ENCODE measurements at regions not wholly inside any gene's neighbourhood (a gene's known extent, or its start where the extent isn't known, plus 50 kb on each side); places are given as distances from the start of the nearest gene placed in this dataset.
A peak's percentile ranks its signal among the peaks of the same experiment; 100 is the strongest.
"Not testable (repeated sequence)": the region's sequence is repeated elsewhere in the genome, so short reads cannot be mapped to it uniquely, and the experiment has no call there.

- DNase-seq (ENCODE audit: missing footprints) = no peak
- no peak for ATAC-seq
- intact Hi-C loops (cut with DNase I) = no loop called here
These were observed 242.7 kb downstream of the DEPDC1B start for GRCh38 chr5:60457233-60457632.

GRCh38 chr5:60455589-60455988 is 244.4 kb downstream of the DEPDC1B start:
- DNase-seq (ENCODE audit: missing footprints) (no peak), ATAC-seq (no peak)
- intact Hi-C loops (cut with DNase I) = no loop called here

- ATAC-seq; DNase-seq (ENCODE audit: missing footprints); intact Hi-C loops (cut with DNase I): not testable (repeated sequence)
These were observed 245.7 kb downstream of the DEPDC1B start for GRCh38 chr5:60454277-60454676.

GRCh38 chr5:60453186-60453976 is 246.6 kb downstream of the DEPDC1B start:
- ATAC-seq (no peak), DNase-seq (ENCODE audit: missing footprints) (no peak)
- intact Hi-C loops (cut with DNase I) = no loop called here

- no peak for DNase-seq (ENCODE audit: missing footprints)
- intact Hi-C loops (cut with DNase I) = no loop called here
- ATAC-seq = no peak
These were observed 251.4 kb downstream of the DEPDC1B start for GRCh38 chr5:60448600-60448999.

- DNase-seq (ENCODE audit: missing footprints) = no peak
- intact Hi-C loops (cut with DNase I) = no loop called here
These were observed 252.5 kb downstream of the DEPDC1B start for GRCh38 chr5:60447488-60447920.

GRCh38 chr5:60446917-60447316 is 253.0 kb downstream of the DEPDC1B start:
- intact Hi-C loops (cut with DNase I) = no loop called here
- DNase-seq (ENCODE audit: missing footprints) (no peak), ATAC-seq (no peak)

More at GRCh38 chr5:60447488-60447920, 252.5 kb downstream of the DEPDC1B start:
- ATAC-seq = no peak

GRCh38 chr5:60445921-60446320 is 254.0 kb downstream of the DEPDC1B start:
- no peak for ATAC-seq
- DNase-seq (ENCODE audit: missing footprints) = no peak
- intact Hi-C loops (cut with DNase I) = no loop called here

- ATAC-seq (no peak), DNase-seq (ENCODE audit: missing footprints) (no peak)
- intact Hi-C loops (cut with DNase I) = no loop called here
These were observed 254.5 kb downstream of the DEPDC1B start for GRCh38 chr5:60445427-60445826.

- ATAC-seq = no peak
- intact Hi-C loops (cut with DNase I) = no loop called here
- DNase-seq (ENCODE audit: missing footprints) = no peak
These were observed 255.2 kb downstream of the DEPDC1B start for GRCh38 chr5:60444661-60445360.

GRCh38 chr5:60439552-60439951 is 260.4 kb downstream of the DEPDC1B start:
- ATAC-seq = no peak
- no peak for DNase-seq (ENCODE audit: missing footprints)
- intact Hi-C loops (cut with DNase I) = no loop called here

GRCh38 chr5:60437308-60437707 is 262.7 kb downstream of the DEPDC1B start:
- no peak for ATAC-seq
- DNase-seq (ENCODE audit: missing footprints) = no peak
- intact Hi-C loops (cut with DNase I) = no loop called here

- DNase-seq (ENCODE audit: missing footprints) (no peak), ATAC-seq (no peak)
- intact Hi-C loops (cut with DNase I) = no loop called here
These were observed 263.4 kb downstream of the DEPDC1B start for GRCh38 chr5:60436518-60436917.

GRCh38 chr5:60435808-60436207 is 264.2 kb downstream of the DEPDC1B start:
- ATAC-seq (no peak), DNase-seq (ENCODE audit: missing footprints) (no peak)
- intact Hi-C loops (cut with DNase I) = no loop called here

GRCh38 chr5:60426189-60426588 is 273.8 kb downstream of the DEPDC1B start:
- DNase-seq (ENCODE audit: missing footprints); intact Hi-C loops (cut with DNase I); ATAC-seq: not testable (repeated sequence)

- DNase-seq (ENCODE audit: missing footprints); ATAC-seq; intact Hi-C loops (cut with DNase I): not testable (repeated sequence)
These were observed 279.2 kb downstream of the DEPDC1B start for GRCh38 chr5:60420773-60421172.

GRCh38 chr5:60417500-60418181 is 282.3 kb downstream of the DEPDC1B start:
- intact Hi-C loops (cut with DNase I) = no loop called here

GRCh38 chr5:60415443-60415842 is 284.5 kb downstream of the DEPDC1B start:
- intact Hi-C loops (cut with DNase I) = no loop called here
- ATAC-seq = no peak
- peak; percentile 57 for DNase-seq (ENCODE audit: missing footprints)

More at GRCh38 chr5:60417500-60418181, 282.3 kb downstream of the DEPDC1B start:
- ATAC-seq (no peak), DNase-seq (ENCODE audit: missing footprints) (no peak)

- intact Hi-C loops (cut with DNase I) = no loop called here
- DNase-seq (ENCODE audit: missing footprints) (no peak), ATAC-seq (no peak)
These were observed 289.5 kb downstream of the DEPDC1B start for GRCh38 chr5:60410427-60410826.

GRCh38 chr5:60404171-60404570 is 295.8 kb downstream of the DEPDC1B start:
- intact Hi-C loops (cut with DNase I) = no loop called here
- DNase-seq (ENCODE audit: missing footprints) (no peak), ATAC-seq (no peak)

Measured in Right ventricle myocardium inferior (tissue), 1 donor.